ENCODE measurements at regions not wholly inside any gene's neighbourhood (a gene's known extent, or its start where the extent isn't known, plus 50 kb on each side); places are given as distances from the start of the nearest gene placed in this dataset.

- TF ChIP-seq EZH2phosphoT487 (IDR thresholded peaks at IDR 0.05; ENCODE audit: borderline replicate concordance, low read length): no peak
- no peak for TF ChIP-seq CTCF (IDR thresholded peaks at IDR 0.05; ENCODE audit: low read depth, low read length, poor library complexity, severe bottlenecking)
Measured at GRCh38 chr7:119905495-119905894, 367.5 kb upstream of the KCND2 start.

Measured in DOHH2 (cell line).